Dermis blood vessel endothelial cell (primary cell): ENCODE measurements at regions not wholly inside any gene's neighbourhood (a gene's known extent, or its start where the extent isn't known, plus 50 kb on each side); places are given as distances from the start of the nearest gene placed in this dataset.
A peak's percentile ranks its signal among the peaks of the same experiment; 100 is the strongest.
"Not testable (repeated sequence)": the region's sequence is repeated elsewhere in the genome, so short reads cannot be mapped to it uniquely, and the experiment has no call there.

Experiments
- DNase-seq: peaks from one replicate; pipeline ENCODE4 v3.0.0; 2010

DNA sequence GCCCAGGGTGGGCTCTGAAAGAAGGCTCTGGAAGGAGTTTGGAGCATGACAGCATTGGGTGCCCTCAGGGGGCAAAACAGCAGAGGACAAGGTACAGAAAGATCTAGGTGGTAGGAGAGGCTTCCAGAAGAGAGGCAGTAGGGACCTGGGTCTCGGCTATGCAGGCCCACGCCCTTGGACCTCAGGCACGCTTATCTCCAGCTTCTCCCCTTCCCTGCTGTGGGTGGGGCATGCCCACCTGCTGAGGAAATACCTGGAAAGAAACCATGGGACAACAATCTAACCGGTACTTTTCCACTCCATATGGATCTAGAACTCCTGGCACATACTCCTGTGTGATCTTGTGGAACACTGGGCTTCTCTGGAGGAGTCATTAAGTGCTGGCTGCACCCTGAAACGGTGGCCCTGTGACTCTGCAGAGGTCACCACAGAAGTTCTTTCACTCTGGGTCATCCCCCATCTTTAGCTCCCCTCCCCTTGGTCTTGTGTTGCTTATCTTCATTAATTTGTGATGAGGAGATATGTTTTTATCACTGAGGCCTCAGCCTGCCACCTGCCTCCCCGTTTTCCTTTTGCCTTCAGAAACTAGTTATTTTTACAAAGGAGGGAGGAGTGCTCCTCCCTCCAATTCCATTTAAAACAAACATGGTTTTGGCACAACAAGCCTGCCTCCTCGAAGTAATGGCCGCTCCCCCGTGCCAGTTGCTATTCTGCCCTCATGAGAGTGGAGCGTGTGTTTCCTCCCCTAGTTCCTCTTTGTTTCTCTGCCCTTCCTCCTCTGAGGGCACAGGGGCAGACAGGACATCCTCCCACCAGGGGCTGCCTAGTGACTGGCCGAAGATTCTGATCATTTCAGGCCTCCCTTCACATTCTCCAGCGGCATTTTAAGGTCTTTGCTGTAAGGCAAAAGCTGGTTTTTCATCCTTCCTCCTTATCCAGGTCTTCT lies 78.0 kb upstream of the ATP5PO start:
- DNase-seq, result peak; percentile 44

DNA sequence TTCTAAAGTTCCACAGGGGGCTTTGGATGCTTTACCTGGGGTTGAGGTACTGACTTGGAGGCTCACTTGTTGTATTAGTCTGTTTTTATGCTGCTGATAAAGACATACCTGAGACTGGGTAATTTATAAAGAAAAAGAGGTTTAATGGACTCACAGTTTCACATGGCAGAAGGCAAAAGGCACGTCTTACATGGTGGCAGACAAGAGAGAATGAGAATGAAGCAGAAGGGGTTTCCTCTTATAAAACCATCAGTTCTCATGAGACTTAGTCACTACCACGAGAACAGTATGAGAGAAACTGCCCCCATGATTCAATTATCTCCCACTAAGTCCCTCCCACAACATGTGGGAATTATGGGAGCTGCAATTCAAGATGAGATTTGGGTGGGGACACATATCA lies 76.8 kb upstream of the ATP5PO start:
- DNase-seq, result not testable (repeated sequence)

- DNase-seq, result no peak
Observed at GRCh38 chr21:33991133-33991532, 75.5 kb upstream of the ATP5PO start.

- no peak for DNase-seq
Observed at GRCh38 chr21:33989440-33989839, 73.8 kb upstream of the ATP5PO start.

GRCh38 chr21:33988237-33989017 lies 72.8 kb upstream of the ATP5PO start:
- DNase-seq, result no peak

GRCh38 chr21:33987461-33987860 lies 71.9 kb upstream of the ATP5PO start:
- no peak for DNase-seq

DNA sequence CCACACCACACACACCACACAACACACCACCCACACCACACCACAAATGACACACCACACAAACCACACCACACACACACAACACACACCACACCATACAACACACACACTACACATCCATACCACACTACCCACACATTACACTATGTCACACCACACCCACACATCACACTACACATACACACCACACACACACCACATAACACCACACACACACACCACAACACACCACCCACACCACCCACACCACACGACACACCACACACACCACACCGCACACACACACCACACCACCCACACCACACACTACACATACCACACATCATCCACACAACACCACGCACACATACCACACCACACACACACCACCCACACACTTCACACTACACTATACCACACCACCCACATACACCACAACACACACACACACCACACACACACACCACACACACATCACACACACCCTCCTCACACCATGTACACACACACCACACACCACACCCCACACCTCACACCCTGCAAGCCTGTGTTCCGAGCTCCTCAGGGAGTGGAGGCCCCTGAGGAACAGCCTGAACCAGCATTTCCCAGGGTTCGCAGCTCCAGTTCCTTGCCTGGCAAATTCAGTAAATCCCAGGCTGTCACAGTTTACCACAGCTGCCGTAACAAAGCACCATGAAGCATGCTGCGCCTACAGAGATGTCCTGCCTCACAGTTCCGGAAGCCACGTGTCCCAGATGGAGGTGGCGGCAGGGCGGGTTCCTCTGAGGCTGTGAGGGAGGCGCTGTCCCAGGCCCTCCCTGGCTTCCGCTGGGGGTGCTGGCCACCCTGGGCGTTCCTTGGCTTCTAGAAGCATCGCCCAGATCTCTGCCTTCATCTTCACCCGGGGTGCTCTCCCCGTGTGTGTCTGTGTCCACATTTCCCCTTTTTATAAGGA lies 69.8 kb upstream of the ATP5PO start:
- DNase-seq, result no peak

GRCh38 chr21:33984021-33984481 lies 68.4 kb upstream of the ATP5PO start:
- DNase-seq, result no peak

DNA sequence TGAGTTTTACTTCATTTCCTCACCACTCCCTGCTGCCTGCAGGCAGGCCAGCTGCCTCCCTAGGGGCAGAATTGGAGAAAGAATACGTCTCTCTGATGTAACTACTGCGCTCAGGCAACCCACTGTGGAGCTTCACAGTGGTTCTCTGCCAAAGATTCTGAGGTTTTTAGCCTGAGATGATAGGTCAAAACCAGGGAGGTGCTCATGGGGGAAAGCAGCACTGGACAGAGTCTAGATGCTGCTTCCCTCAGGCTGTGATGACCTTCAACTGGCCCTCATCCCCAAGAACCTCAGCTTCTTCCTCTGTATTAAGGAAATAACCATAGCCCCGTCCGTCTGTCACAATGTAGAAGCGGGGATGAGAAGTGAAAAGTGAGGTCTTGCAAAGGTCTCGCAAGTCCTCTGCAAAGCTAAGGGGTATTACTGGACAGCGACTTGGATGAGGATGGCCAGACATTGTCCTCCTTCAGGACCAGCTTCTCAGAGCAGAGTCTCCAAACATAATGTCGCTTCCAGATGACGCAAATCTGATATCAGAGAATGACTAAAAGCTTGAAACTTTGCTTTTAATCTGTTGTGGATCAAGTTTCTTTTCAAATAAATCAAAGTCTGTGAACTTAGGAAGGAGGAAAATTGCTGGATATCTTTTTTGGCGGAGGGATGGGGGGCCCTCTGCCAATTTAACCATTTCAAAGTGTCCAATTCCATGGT lies 65.9 kb upstream of the ATP5PO start:
- DNase-seq, result no peak

- no peak for DNase-seq
Observed at GRCh38 chr21:33980276-33980916, 64.8 kb upstream of the ATP5PO start.

GRCh38 chr21:33978585-33978984 lies 63.0 kb upstream of the ATP5PO start:
- DNase-seq, result no peak

DNA sequence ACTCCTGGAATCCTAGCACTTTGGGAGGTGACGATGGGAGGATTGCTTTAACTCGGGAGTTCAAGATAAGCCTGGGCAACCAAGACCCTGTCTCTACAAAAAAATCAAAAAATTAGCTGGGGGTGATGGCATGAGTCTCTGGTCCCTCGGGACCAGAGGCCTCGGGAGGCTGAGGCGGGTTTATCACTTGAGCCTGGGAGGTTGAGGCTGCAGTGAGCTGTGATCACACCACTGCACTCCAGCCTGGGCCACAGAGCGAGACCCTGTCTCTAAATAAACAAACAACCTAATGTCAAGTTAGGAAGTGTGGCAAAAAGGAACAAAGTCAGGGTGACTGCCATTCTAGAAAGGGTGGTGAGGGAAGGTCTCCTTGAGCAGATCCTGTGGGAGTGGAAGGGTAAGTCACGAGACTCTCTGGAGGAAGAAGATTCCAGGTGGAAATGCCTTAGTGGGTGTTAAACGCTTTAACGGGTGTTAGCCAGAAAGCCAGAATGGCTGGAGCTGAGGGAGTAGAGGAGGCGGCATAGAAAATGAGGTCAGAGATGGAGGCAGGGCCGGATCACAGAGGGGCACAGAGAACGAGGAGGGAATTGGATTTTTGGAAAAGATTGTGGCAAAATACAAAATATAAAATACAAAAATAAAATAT lies 62.2 kb upstream of the ATP5PO start:
- DNase-seq, result no peak

- no peak for DNase-seq
Observed at GRCh38 chr21:33977017-33977720, 61.6 kb upstream of the ATP5PO start.

- DNase-seq, result peak; percentile 48
Observed at GRCh38 chr21:33976082-33977016, 60.7 kb upstream of the ATP5PO start.

- peak; percentile 28 for DNase-seq
Observed at GRCh38 chr21:33975548-33976081, 60.0 kb upstream of the ATP5PO start.

DNA sequence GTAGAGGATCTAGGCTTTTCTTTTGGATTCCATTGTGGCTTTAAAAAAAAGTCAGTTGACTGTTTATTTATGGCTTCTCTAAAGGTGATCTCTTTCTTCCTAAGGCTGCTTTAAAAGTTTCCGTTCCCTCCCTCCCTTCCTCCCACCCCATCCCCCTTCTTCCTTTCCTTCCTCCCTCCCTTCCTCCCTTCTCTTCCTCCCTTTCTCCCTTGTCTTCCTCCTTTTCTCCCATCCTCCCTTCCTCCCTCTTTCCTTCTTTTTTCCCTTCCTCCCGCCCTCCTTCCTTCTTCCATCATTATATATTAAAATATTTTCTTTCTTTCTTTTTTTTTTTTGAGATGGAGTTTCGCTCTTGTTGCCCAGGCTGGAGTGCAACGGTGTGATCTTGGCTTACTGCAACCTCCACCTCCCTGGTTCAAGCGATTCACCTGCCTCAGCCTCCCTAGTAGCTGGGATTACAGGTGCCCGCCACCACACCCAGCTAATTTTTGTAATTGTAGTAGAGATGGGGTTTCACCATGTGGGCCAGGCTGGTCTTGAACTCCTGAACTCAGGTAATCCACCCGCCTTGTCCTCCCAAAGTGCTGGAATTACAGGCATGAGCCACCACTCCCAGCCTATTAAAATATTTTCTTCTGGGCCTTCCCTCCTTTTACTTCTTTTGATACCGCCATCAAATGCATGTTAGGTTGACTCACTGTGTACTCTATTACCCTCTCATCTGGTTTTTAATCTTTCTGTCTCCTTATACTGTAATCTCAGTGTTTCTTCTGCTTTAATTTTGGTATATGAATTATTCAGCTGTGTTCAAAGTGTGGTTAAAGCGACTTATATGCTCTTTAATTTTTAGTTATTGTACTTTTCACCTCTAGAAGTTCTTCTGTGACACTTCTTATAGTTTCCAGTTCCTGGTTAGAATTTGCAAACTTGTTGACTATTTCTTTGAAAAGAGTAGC lies 59.2 kb upstream of the ATP5PO start:
- DNase-seq, result no peak

DNA sequence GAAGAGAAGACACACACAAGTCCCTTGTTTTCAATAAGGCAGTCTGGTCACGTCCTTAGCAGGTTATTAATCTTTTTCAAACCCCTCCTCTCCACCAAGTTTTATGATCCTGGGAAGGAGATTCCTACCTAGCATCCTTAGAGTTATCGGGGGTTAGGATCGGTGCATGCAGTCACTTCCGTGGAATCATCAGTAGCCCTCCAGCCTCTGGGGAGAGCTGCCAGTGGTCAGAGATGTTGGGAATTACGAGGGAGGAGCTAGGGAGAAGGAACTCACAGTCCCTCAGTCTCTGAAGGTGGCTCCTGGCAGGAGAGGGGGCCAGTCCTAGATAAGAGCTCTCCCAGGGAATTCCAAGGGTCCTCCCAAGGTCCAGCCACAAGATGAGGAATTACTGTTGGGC lies 57.7 kb upstream of the ATP5PO start:
- no peak for DNase-seq
